ENCODE measurements at regions not wholly inside any gene's neighbourhood (a gene's known extent, or its start where the extent isn't known, plus 50 kb on each side); places are given as distances from the start of the nearest gene placed in this dataset.

GRCh38 chr2:195575879-195576401 is 81.1 kb upstream of the SLC39A10 start:
- TF ChIP-seq CTCF (conservative IDR thresholded peaks at IDR 0.05) = no peak
- no peak for TF ChIP-seq EZH2 (IDR thresholded peaks at IDR 0.05; ENCODE audit: low read depth)

All from PC-9 (cell line).